Fibroblast of villous mesenchyme (primary cell): ENCODE measurements at regions not wholly inside any gene's neighbourhood (a gene's known extent, or its start where the extent isn't known, plus 50 kb on each side); places are given as distances from the start of the nearest gene placed in this dataset.

Experiments used
- DNase-seq: peaks from one replicate; pipeline ENCODE4 v3.0.0-alpha.2; 2010; ENCODE audit warnings: low read depth
- H3K4me3 ChIP-seq: 2 replicates; pipeline ENCODE4 v1.5.1; 2011; ENCODE audit warnings: low read depth, mild to moderate bottlenecking, low read length
- CTCF ChIP-seq: IDR thresholded peaks from 2 replicates; pipeline ENCODE4 v1.5.1; 2012; ENCODE audit warnings: low read depth, mild to moderate bottlenecking, low read length; ENCODE audit not compliant: insufficient read depth

GRCh38 chr7:19587291-19587690 is 121.5 kb downstream of the POLR1F start:
- H3K4me3 ChIP-seq: no peak overlapping the region
- TF ChIP-seq CTCF: no peak
- no peak for DNase-seq

GRCh38 chr7:19585761-19586160 is 123.1 kb downstream of the POLR1F start:
- peak; percentile 51 for DNase-seq
- TF ChIP-seq CTCF: no peak
- no peak overlapping the region for H3K4me3 ChIP-seq

GRCh38 chr7:19575909-19576557 is 132.8 kb downstream of the POLR1F start:
- no peak for DNase-seq
- no peak for TF ChIP-seq CTCF
- H3K4me3 ChIP-seq: no peak overlapping the region

GRCh38 chr7:19574131-19574530 is 134.7 kb downstream of the POLR1F start:
- no peak overlapping the region for H3K4me3 ChIP-seq
- peak; percentile 57 for DNase-seq
- no peak for TF ChIP-seq CTCF

GRCh38 chr7:19572566-19572965 is 136.3 kb downstream of the POLR1F start:
- no peak for TF ChIP-seq CTCF
- no peak overlapping the region for H3K4me3 ChIP-seq
- DNase-seq: peak; percentile 95

- no peak for TF ChIP-seq CTCF
- DNase-seq: no peak
- H3K4me3 ChIP-seq: no peak overlapping the region
Measured at GRCh38 chr7:19567011-19567410, 141.8 kb downstream of the POLR1F start.

GRCh38 chr7:19565602-19566001 is 143.2 kb downstream of the POLR1F start:
- no peak overlapping the region for H3K4me3 ChIP-seq
- TF ChIP-seq CTCF: no peak
- no peak for DNase-seq
